NCI-H526 treated with DMSO at 0.1 percent for 48 hours (cell line): ENCODE measurements at regions not wholly inside any gene's neighbourhood (a gene's known extent, or its start where the extent isn't known, plus 50 kb on each side); places are given as distances from the start of the nearest gene placed in this dataset.

Experiments
- DNase-seq: peaks from one replicate; lab custom pipeline; 2025; lab: John Stamatoyannopoulos, UW

GRCh38 chr7:41002741-41003610 lies 699.9 kb downstream of the INHBA start:
- DNase-seq, result peak; percentile 98

DNA sequence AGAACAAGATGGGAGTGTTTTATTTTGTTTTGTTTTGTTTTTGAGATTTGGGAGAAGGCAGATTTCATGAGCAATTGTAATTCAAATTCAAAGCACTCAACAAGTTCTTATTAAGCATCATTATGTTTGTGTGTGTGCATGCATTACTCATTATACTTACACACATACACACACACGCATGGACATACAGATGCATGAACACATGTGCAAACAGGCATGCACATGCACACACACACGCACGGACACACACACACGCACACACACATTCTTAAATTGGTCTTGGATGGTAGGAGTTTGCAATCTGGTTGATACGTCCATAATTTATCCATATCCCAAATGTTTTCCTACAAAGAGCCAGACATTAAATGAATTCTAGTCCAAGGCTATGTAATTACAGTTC lies 702.8 kb downstream of the INHBA start:
- no peak for DNase-seq

GRCh38 chr7:40996233-40996677 lies 706.6 kb downstream of the INHBA start:
- DNase-seq, result no peak

DNA sequence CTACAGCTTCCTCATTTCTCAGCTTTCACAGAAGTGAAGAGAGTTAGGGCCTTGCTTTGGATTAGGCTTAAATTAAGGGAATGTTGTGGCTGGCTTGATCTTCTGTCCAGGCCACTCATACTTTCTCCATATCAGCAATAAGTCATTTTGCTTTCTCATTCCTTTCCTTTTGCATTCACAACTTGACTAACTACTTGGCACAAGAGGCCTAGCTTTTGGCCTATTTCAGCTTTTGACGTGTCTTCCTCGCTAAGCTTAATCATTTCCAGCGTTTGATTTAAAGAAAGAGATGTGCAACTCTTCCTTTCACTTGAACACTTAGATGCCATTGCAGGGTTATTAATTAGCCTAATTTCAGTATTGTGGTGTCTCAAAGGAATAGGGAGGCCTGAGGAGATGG lies 712.0 kb downstream of the INHBA start:
- DNase-seq, result no peak

DNA sequence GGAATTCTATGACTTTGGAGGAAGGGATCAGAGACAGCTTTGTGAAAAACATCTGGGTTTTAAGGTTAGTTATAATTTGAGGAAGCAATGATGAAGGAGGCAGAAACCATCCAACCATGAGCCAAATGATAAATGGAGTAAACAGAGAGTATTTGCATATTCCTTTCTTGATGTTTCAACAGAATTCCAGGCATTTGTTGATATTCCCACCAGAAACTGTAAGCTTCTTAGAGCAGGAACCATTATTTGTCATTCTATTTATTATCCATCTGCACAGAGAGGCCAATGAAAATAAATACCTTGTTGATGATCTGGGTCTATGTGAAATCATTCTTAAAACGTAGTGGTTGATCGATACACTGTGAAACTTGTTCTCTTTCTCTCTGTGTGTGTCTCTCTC lies 715.3 kb downstream of the INHBA start:
- peak; percentile 38 for DNase-seq

GRCh38 chr7:40986351-40986873 lies 716.5 kb downstream of the INHBA start:
- peak; percentile 33 for DNase-seq

- DNase-seq, result no peak
Observed at GRCh38 chr7:40983111-40983510, 719.8 kb downstream of the INHBA start.

GRCh38 chr7:40979296-40979695 lies 723.6 kb downstream of the INHBA start:
- DNase-seq, result no peak

DNA sequence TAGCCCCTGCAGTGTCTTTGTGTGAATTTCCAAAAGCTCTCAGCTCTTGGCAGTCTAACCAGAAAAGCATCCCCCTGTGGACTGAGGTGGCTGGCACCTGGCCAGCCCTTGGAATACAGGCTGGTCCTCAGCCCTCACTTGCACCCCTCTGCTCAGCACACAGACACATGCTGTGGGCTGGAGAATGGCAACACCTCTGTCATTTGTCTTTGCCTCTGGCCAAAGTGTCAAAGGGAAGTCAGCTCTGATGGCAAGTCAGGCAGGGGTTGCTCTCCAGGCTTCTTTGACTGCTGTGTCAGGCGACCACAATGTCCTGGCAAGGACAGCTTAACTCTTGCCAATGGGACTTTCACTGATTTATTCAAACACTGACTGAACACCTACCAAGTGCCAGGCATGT lies 724.8 kb downstream of the INHBA start:
- DNase-seq, result no peak

DNA sequence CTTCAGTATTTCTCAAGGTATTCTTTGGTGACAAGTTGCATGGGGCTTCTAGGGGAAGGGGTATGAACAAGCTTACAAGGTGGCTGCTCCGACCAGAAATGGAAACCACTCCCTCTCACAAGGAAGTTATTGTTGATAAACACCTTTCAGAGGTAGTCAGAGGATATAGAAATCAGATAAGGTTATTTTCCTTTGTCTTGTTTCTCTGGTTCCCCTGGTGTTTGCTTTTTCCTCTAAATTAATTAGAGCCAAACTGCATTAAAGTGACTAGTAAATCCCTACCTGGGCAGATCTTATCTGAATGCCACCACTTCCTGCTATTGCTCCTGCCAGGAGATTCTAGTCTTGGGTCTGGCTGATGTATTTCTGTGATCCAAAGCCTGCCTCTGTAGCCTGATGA lies 725.4 kb downstream of the INHBA start:
- DNase-seq, result no peak

- DNase-seq, result no peak
Observed at GRCh38 chr7:40972426-40972825, 730.5 kb downstream of the INHBA start.

- DNase-seq, result no peak
Observed at GRCh38 chr7:40969641-40970040, 733.2 kb downstream of the INHBA start.

DNA sequence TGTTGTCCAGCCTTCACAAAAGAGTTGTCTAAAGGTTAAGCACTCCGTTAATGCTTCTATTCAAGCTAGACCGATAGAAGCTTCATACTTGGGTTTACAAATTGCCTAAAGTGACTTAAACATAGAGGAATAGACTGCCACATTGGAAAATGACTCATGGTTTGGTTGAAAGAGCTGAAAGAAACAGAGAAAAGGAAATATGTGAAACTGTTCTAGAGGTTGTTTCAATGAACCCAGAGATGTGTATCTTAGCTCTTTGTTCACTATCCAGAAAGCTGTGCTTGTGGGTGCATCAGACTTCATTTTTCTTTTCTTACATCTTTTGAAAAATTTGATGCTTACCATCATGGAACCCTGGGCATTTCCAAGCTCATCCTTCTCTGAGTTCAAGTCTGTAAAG lies 736.2 kb downstream of the INHBA start:
- no peak for DNase-seq

- no peak for DNase-seq
Observed at GRCh38 chr7:40965774-40966173, 737.1 kb downstream of the INHBA start.

DNA sequence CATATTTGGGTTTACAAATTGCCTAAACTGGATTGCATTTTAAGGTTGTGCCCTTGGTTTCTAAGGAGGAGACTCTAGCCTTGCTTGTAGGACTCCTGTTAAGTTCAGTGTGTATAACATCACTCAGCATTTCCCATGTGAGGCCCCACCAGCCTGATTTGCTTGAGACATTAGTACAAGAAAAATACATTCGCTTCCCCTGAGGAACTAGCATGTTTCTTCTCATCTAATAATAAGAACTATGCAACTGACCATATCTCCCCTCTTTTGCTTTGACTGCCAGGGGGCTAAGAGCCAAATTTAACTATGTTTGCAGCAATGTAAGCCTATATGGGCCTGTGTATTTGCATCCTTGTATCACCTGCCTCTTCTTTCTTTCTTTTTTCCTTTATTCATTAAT lies 737.9 kb downstream of the INHBA start:
- no peak for DNase-seq

DNA sequence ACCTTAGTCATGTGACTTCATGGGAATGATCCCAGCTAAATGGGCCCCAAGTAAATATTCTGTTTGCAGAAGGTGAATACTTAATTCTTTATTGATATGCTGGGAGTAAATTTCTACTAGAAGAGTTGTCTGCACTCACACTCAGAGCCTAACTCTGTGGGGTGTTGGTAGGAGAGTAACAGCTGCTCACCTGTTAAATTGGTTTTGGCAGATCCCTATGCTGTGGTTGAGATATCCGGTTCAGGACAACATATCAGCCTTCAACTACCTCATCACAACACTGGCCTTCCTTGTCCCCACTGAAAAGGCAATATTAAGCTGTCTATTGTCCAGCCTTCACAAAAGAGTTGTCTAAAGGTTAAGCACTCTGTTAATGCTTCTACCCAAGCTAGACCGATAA lies 738.3 kb downstream of the INHBA start:
- no peak for DNase-seq

- no peak for DNase-seq
Observed at GRCh38 chr7:40959955-40960354, 742.9 kb downstream of the INHBA start.

DNA sequence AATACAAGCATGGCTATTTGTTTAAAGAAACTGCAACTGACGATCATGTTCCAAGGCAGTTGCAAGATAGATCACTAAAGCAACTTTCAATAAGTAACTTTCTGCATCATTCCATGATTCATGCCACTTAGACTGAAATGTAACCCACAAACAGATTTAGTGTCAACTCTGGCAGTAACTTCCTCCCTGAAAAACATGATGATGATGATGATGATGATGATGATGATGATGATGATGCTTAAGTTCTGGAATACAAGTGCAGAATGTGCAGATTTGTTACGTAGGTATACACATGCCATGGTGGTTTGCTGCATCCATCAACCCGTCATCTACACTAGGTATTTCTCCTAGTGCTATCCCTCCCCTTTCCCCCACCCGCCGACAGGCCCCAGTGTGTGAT lies 754.7 kb downstream of the INHBA start:
- no peak for DNase-seq

- DNase-seq, result no peak
Observed at GRCh38 chr7:40947566-40947965, 755.3 kb downstream of the INHBA start.

DNA sequence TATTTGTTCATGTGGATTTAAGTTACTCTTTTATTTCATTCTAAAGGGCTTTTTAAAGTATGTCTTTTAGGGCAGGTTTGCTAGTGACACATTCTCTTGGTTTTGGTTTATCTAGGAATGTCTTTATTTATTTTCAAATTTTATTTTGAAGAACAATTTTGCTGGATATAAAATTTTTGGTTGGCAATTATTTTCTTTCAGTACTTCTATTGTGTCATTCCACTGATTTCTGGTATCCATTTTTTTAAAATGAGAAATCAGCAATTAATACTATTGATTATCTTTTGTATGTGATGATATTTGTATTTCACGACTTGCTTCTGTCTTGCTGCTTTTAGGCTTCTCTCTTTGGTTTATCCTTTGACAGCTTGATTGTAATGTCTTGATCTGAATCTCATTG lies 756.3 kb downstream of the INHBA start:
- DNase-seq, result no peak

DNA sequence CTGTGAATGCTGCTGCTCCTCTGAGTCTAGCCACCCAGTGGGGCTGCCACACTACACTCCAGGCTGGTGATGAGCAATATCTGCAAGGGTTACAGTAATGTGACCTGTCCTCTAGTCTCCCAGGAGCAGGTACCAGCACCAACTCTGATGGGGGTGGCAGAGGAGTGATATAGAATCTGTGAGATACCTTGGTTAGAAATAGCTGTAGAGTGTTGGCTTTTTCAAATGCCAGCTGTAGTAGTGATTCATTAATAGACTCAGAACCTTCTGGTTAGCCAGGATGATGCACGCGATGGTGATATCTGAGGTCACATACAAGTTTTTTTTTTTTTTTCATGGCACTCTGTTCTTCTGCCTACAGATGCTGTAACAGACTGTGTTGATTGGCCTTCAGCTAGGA lies 757.1 kb downstream of the INHBA start:
- DNase-seq, result no peak

- no peak for DNase-seq
Observed at GRCh38 chr7:40944981-40945585, 757.8 kb downstream of the INHBA start.

GRCh38 chr7:40937879-40938278 lies 765.0 kb downstream of the INHBA start:
- DNase-seq, result no peak
